ENCODE measurements at regions not wholly inside any gene's neighbourhood (a gene's known extent, or its start where the extent isn't known, plus 50 kb on each side); places are given as distances from the start of the nearest gene placed in this dataset.

DNA sequence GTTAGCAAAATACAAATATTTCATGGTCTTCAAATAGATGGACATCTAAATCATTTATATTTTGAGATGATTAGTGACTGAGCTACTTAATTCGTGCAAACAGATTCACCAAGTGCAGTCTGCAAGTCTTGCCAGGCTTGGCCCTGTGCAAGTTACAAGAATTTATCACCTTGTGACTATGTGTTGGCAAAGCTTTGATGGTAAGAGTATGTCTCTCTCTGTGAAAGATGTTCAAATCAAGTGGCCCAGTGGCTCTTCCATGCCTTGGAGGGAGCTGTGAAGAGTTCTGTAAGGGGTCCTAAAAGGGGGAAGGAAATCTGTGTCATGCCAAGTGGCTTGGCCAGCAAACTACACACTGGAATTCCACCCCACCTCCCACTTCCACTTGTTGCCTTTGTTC, 397.3 kb downstream of the TYW1 start:
- Histone ChIP-seq H3K79me2 (ENCODE audit: control insufficient read depth in 1 of 2, insufficient read depth in 2 of 2, low read length in 2 of 2) (no peaks in the 10 kb centered on the region; a peak in 1 of 4 replicates), H2BK20ac (ENCODE audit: low read length) (peak overlapping the region; percentile 82; the same call in 1 of the 2 replicates), H2BK5ac (ENCODE audit: low read depth, low read length) (no peak overlapping the region; the same call in 1 of the 2 replicates), H3K4me2 (ENCODE audit: insufficient read depth in 1 of 2, low read depth in 2 of 2, low read length in 2 of 2) (peak overlapping the region in 1 of 2 experiments; percentile 73; a peak in 1 of 4 replicates), H3K56ac (replicated peaks; ENCODE audit: insufficient read length, low read depth, low read length) (no peak overlapping the region), H3K14ac (ENCODE audit: insufficient read length) (no peak overlapping the region), H3K4ac (replicated peaks; ENCODE audit: insufficient read length, low read depth, low read length) (no peak overlapping the region), H3K36me3 (ENCODE audit: control insufficient read depth in 2 of 4, insufficient read depth in 4 of 4, low read length in 3 of 4) (no peaks in the 10 kb centered on the region), H4K91ac (replicated peaks; ENCODE audit: insufficient read length, low read length) (no peak overlapping the region), H3K27ac (ENCODE audit: low read depth, low read length) (no peak overlapping the region), H3K9ac (replicated peaks in 1 of 4; ENCODE audit: extremely low read depth in 1 of 4, low read depth in 3 of 4, low read length in 3 of 4) (no peak overlapping the region), H4K20me1 (replicated peaks in 1 of 2; ENCODE audit: control insufficient read depth in 1 of 2, insufficient read depth in 2 of 2, low read length in 2 of 2) (no peaks in the 10 kb centered on the region), H3K23ac (ENCODE audit: insufficient read length) (no peak overlapping the region), H4K8ac (ENCODE audit: extremely low read depth, insufficient read depth, low read length) (no peak overlapping the region), H2BK15ac (ENCODE audit: low read length) (0 out of 2 replicates have a peak overlapping the region, but pooled peaks have one; percentile 75), H3K79me1 (ENCODE audit: low read depth, low read length) (no peaks in the 10 kb centered on the region), H2BK120ac (replicated peaks; ENCODE audit: low read depth, low read length) (no peak overlapping the region), H2AK5ac (ENCODE audit: low read depth, low read length) (peak overlapping the region; percentile 47; the same call in 1 of the 2 replicates), H3K4me3 (ENCODE audit: extremely low read depth in 1 of 4, insufficient read depth in 2 of 4, low read depth in 3 of 4, low read length in 4 of 4) (peak overlapping the region in 1 of 4 experiments; percentile 45; a peak in 1 of 8 replicates), H4K5ac (ENCODE audit: insufficient read length, low read depth, low read length) (no peak overlapping the region), H2BK12ac (ENCODE audit: low read depth, low read length) (peak overlapping the region; percentile 35; the same call in 1 of the 2 replicates), H3K18ac (ENCODE audit: extremely low read depth, low read length) (no peak overlapping the region), H2AFZ (ENCODE audit: low read length) (no peak overlapping the region), H3K27me3 (replicated peaks in 1 of 4; ENCODE audit: control insufficient read depth in 3 of 4, extremely low read depth in 1 of 4, insufficient read depth in 3 of 4, low read length in 3 of 4) (no peaks in the 10 kb centered on the region), H3K23me2 (ENCODE audit: low read depth, low read length) (peaks cover 2% of the 10 kb centered on the region; the same call in 1 of the 2 replicates), H3K4me1 (replicated peaks in 1 of 4; ENCODE audit: control insufficient read depth in 3 of 4, insufficient read depth in 4 of 4, low read length in 3 of 4) (peaks cover 3 to 17% (median 8%) of the 10 kb centered on the region in 4 experiments; a peak in 6 of 7 replicates), H3K9me3 (ENCODE audit: insufficient read depth in 2 of 2, low read depth in 1 of 2, low read length in 1 of 2) (no peaks in the 10 kb centered on the region)
- DNase-seq (ENCODE audit: low read depth in 1 of 2, low spot score in 2 of 2) (no peak), FAIRE-seq (no peak)
- TF ChIP-seq RFX5 (IDR thresholded peaks at IDR 0.05; ENCODE audit: borderline replicate concordance, low read depth, low read length) = no peak
- TF ChIP-seq JUND (IDR thresholded peaks at IDR 0.05; ENCODE audit: low read length) = no peak
- no peak for TF ChIP-seq EZH2 (IDR thresholded peaks at IDR 0.05; ENCODE audit: low read depth, low read length, severe bottlenecking)
- no peak for TF ChIP-seq JUN (IDR thresholded peaks at IDR 0.05; ENCODE audit: low read depth, low read length)
- TF ChIP-seq KDM5A (IDR thresholded peaks at IDR 0.05; ENCODE audit: low read length) = no peak
- TF ChIP-seq HDAC6 (IDR thresholded peaks at IDR 0.05; ENCODE audit: low read depth, low read length) = no peak
- TF ChIP-seq RBBP5 (IDR thresholded peaks at IDR 0.05; ENCODE audit: borderline replicate concordance, low read depth, low read length) = no peak
- no peak for TF ChIP-seq SUZ12 (IDR thresholded peaks at IDR 0.05; ENCODE audit: low read length)
- ChIA-PET CTCF (ENCODE audit: partially characterized antibody) (interaction anchor here (1.1 to 1.2 kb wide), 2 partner anchors 14 to 225 kb away, joined by 3 to 4 read pairs; no protein-coding TSS in a partner anchor), POLR2A (ENCODE audit: partially characterized antibody) (interaction anchor here (1.0 to 2.2 kb wide), 3 partner anchors 16 to 45 kb away, joined by 4 to 15 read pairs (median 5); no protein-coding TSS in a partner anchor)
- WGBS, 2 experiments (ENCODE audit: extremely low coverage in 1 of 2, insufficient coverage in 1 of 2, insufficient read length in 1 of 2, insufficient replicate concordance in 2 of 2, low coverage in 1 of 2, low lambda C conversion rate in 2 of 2, missing lambda C conversion rate in 1 of 2) = 88% methylated on average over 1 of the region's 1 CpG; no CpG with 5 or more reads in 1 of the 2 experiments

All from H1 (cell line).